ENCODE measurements at regions not wholly inside any gene's neighbourhood (a gene's known extent, or its start where the extent isn't known, plus 50 kb on each side); places are given as distances from the start of the nearest gene placed in this dataset.

GRCh38 chr1:195946500-195946899 lies 661.7 kb downstream of the KCNT2 start:
- Histone ChIP-seq H4K20me1 (ENCODE audit: insufficient read depth, poor library complexity, severe bottlenecking) (no peaks in the 10 kb centered on the region), H3K27me3 (no peaks in the 10 kb centered on the region), H3K4me1 (ENCODE audit: insufficient read depth) (no peaks in the 10 kb centered on the region), H3K4me3 (no peak overlapping the region), H3K79me2 (no peaks in the 10 kb centered on the region), H3K4me2 (no peak overlapping the region), H3K9me2 (replicated peaks; ENCODE audit: insufficient read depth) (no peaks in the 10 kb centered on the region), H3K36me3 (replicated peaks; ENCODE audit: insufficient read depth, low read depth) (no peaks in the 10 kb centered on the region), H3K9me3 (ENCODE audit: low read depth) (no peaks in the 10 kb centered on the region), H2AFZ (no peak overlapping the region), H3K27ac (no peak overlapping the region)
- no peak for DNase-seq (ENCODE audit: low spot score)
- 88% methylated on average over 4 of the region's 4 CpGs for WGBS (ENCODE audit: low lambda C conversion rate, missing lambda C conversion rate)
- TF ChIP-seq EZH2 (IDR thresholded peaks at IDR 0.05; ENCODE audit: borderline replicate concordance) (no peak), EZH2phosphoT487 (IDR thresholded peaks at IDR 0.05; ENCODE audit: low read depth, severe bottlenecking, unreplicated experiment) (no peak), CTCF (IDR thresholded peaks at IDR 0.05; ENCODE audit: poor library complexity) (no peak)

GRCh38 chr1:195941795-195942194 lies 666.4 kb downstream of the KCNT2 start:
- WGBS (ENCODE audit: low lambda C conversion rate, missing lambda C conversion rate), result 79% methylated on average over 1 of the region's 1 CpG
- no peaks in the 10 kb centered on the region for H3K79me2 ChIP-seq
- no peaks in the 10 kb centered on the region for H3K36me3 ChIP-seq (replicated peaks; ENCODE audit: insufficient read depth, low read depth)
- no peak overlapping the region for H3K4me3 ChIP-seq
- no peak overlapping the region for H3K27ac ChIP-seq
- no peak overlapping the region for H2AFZ ChIP-seq
- H3K4me2 ChIP-seq, result no peak overlapping the region
- TF ChIP-seq EZH2phosphoT487 (IDR thresholded peaks at IDR 0.05; ENCODE audit: low read depth, severe bottlenecking, unreplicated experiment) (no peak), CTCF (IDR thresholded peaks at IDR 0.05; ENCODE audit: poor library complexity) (no peak), EZH2 (IDR thresholded peaks at IDR 0.05; ENCODE audit: borderline replicate concordance) (no peak)
- no peaks in the 10 kb centered on the region for H3K4me1 ChIP-seq (ENCODE audit: insufficient read depth)
- DNase-seq (ENCODE audit: low spot score), result no peak
- no peaks in the 10 kb centered on the region for H3K27me3 ChIP-seq
- H3K9me2 ChIP-seq (replicated peaks; ENCODE audit: insufficient read depth), result no peaks in the 10 kb centered on the region
- H4K20me1 ChIP-seq (ENCODE audit: insufficient read depth, poor library complexity, severe bottlenecking), result no peaks in the 10 kb centered on the region
- no peaks in the 10 kb centered on the region for H3K9me3 ChIP-seq (ENCODE audit: low read depth)

- TF ChIP-seq CTCF (IDR thresholded peaks at IDR 0.05; ENCODE audit: poor library complexity), result no peak
- TF ChIP-seq EZH2 (IDR thresholded peaks at IDR 0.05; ENCODE audit: borderline replicate concordance), result no peak
- no peak for TF ChIP-seq EZH2phosphoT487 (IDR thresholded peaks at IDR 0.05; ENCODE audit: low read depth, severe bottlenecking, unreplicated experiment)
- 84% methylated on average over 1 of the region's 1 CpG for WGBS (ENCODE audit: low lambda C conversion rate, missing lambda C conversion rate)
- H4K20me1 ChIP-seq (ENCODE audit: insufficient read depth, poor library complexity, severe bottlenecking), result no peaks in the 10 kb centered on the region
- no peaks in the 10 kb centered on the region for H3K9me3 ChIP-seq (ENCODE audit: low read depth)
- no peak overlapping the region for H3K4me3 ChIP-seq
- no peak overlapping the region for H2AFZ ChIP-seq
- H3K27me3 ChIP-seq, result no peaks in the 10 kb centered on the region
- no peaks in the 10 kb centered on the region for H3K79me2 ChIP-seq
- H3K27ac ChIP-seq, result no peak overlapping the region
- H3K4me2 ChIP-seq, result no peak overlapping the region
- no peaks in the 10 kb centered on the region for H3K9me2 ChIP-seq (replicated peaks; ENCODE audit: insufficient read depth)
- H3K36me3 ChIP-seq (replicated peaks; ENCODE audit: insufficient read depth, low read depth), result no peaks in the 10 kb centered on the region
- no peaks in the 10 kb centered on the region for H3K4me1 ChIP-seq (ENCODE audit: insufficient read depth)
- no peak for DNase-seq (ENCODE audit: low spot score)
Measured at GRCh38 chr1:195941314-195941713, 666.9 kb downstream of the KCNT2 start.

GRCh38 chr1:195939844-195940243 lies 668.4 kb downstream of the KCNT2 start:
- H3K9me3 ChIP-seq (ENCODE audit: low read depth), result no peaks in the 10 kb centered on the region
- H3K27ac ChIP-seq, result no peak overlapping the region
- H3K79me2 ChIP-seq, result no peaks in the 10 kb centered on the region
- TF ChIP-seq EZH2phosphoT487 (IDR thresholded peaks at IDR 0.05; ENCODE audit: low read depth, severe bottlenecking, unreplicated experiment) (no peak), EZH2 (IDR thresholded peaks at IDR 0.05; ENCODE audit: borderline replicate concordance) (no peak), CTCF (IDR thresholded peaks at IDR 0.05; ENCODE audit: poor library complexity) (peak; percentile 22)
- H3K4me2 ChIP-seq, result no peak overlapping the region
- peak; percentile 10 for DNase-seq (ENCODE audit: low spot score)
- no peaks in the 10 kb centered on the region for H3K36me3 ChIP-seq (replicated peaks; ENCODE audit: insufficient read depth, low read depth)
- H3K9me2 ChIP-seq (replicated peaks; ENCODE audit: insufficient read depth), result no peaks in the 10 kb centered on the region
- no peaks in the 10 kb centered on the region for H4K20me1 ChIP-seq (ENCODE audit: insufficient read depth, poor library complexity, severe bottlenecking)
- H3K4me3 ChIP-seq, result no peak overlapping the region
- no peaks in the 10 kb centered on the region for H3K4me1 ChIP-seq (ENCODE audit: insufficient read depth)
- WGBS (ENCODE audit: low lambda C conversion rate, missing lambda C conversion rate), result 51% methylated on average over 3 of the region's 3 CpGs
- no peaks in the 10 kb centered on the region for H3K27me3 ChIP-seq
- H2AFZ ChIP-seq, result no peak overlapping the region
